HepG2 (cell line): ENCODE measurements at regions not wholly inside any gene's neighbourhood (a gene's known extent, or its start where the extent isn't known, plus 50 kb on each side); places are given as distances from the start of the nearest gene placed in this dataset.

ENCODE experiments used
- ATAC-seq: fragments of 200-7000 bp; cut with Tn5 transposase; 3 replicates; pipeline ENCODE4 v1.9.1; 2020; ENCODE audit warnings: mild to moderate bottlenecking, moderate library complexity
- BruUV-seq: library from RNA; stranded (reverse); fragments of 400-500 nt; replicated peaks from 2 replicates; lab custom pipeline; 2021; lab: Mats Ljungman, UMichigan
- CTCF ChIA-PET: fragments of 300-600 bp; formaldehyde crosslinking; extraction: SDS; loops from one replicate; lab custom pipeline; 2021; ENCODE audit warnings: low total read pairs, inconsistent platforms, low intra/inter-chr PET ratio; lab: Yijun Ruan, JAX
- POLR2A ChIA-PET: fragments of 350-600 bp; sonication (Branson Sonifier 250); formaldehyde crosslinking; loops from one replicate; lab custom pipeline; 2020; ENCODE audit warnings: antibody characterized with exemption, inconsistent platforms; lab: Yijun Ruan, JAX
- DNase-seq: peaks from one replicate; pipeline ENCODE4 v3.0.0-alpha.2; 2015; ENCODE audit warnings: low spot score
- FAIRE-seq: peaks from 3 replicates; lab custom pipeline; 2011; peaks lifted over from hg19 to GRCh38; lab: Jason Lieb, UNC
- H2AFZ ChIP-seq: one replicate; pipeline ENCODE4 v1.6.1; 2011; ENCODE audit warnings: low read length, inconsistent platforms
- H3K27ac ChIP-seq: fragments of 300-600 bp; 3 replicates; pipeline ENCODE4 v1.8.0; 2011; ENCODE audit warnings: mixed run types, mild to moderate bottlenecking, mixed read lengths, low read length, inconsistent platforms; ENCODE audit not compliant: insufficient read depth; ENCODE audit errors: extremely low read length
- H3K27me3 ChIP-seq, 2 experiments: fragments of 200-600 bp in 1 of 2; 2 replicates in 1 of 2; 3 replicates in 1 of 2; pipeline versions ENCODE4 v1.6.0 to v1.8.0; 2011; ENCODE audit warnings: low read length in 2 of 2, mild to moderate bottlenecking in 2 of 2, moderate library complexity in 2 of 2, inconsistent platforms in 1 of 2; ENCODE audit not compliant: insufficient read depth in 2 of 2, control insufficient read depth in 1 of 2
- H3K36me3 ChIP-seq, 2 experiments: fragments of 200-600 bp in 1 of 2; replicated peaks in 1 of 2; 2 replicates in 1 of 2; 3 replicates in 1 of 2; pipeline versions ENCODE4 v1.5.1 to v1.8.0; 2011; ENCODE audit warnings: low read length in 2 of 2, inconsistent platforms in 1 of 2; ENCODE audit not compliant: insufficient read depth in 2 of 2, control insufficient read depth in 1 of 2
- H3K4me1 ChIP-seq: 2 replicates; pipeline ENCODE4 v1.5.1; 2012; ENCODE audit warnings: low read length, inconsistent platforms; ENCODE audit not compliant: insufficient read depth
- H3K4me2 ChIP-seq: 2 replicates; pipeline ENCODE4 v1.6.0; 2011; ENCODE audit warnings: low read depth, low read length, inconsistent platforms
- H3K4me3 ChIP-seq, 3 experiments: fragments of 200-600 bp in 1 of 3; sonication (generic), shearing (Covaris generic) in 1 of 3; replicated peaks in 1 of 3; 2 replicates each; pipeline ENCODE4 v1.5.1; 2011 to 2016; ENCODE audit warnings: low read length in 3 of 3, inconsistent platforms in 2 of 3, low read depth in 2 of 3, mild to moderate bottlenecking in 2 of 3, control low read depth in 1 of 3, mixed read lengths in 1 of 3; ENCODE audit not compliant: insufficient read depth in 1 of 3
- H3K79me2 ChIP-seq: one replicate; pipeline ENCODE4 v1.6.1; 2011; ENCODE audit warnings: low read length, inconsistent platforms; ENCODE audit not compliant: insufficient read depth
- H3K9ac ChIP-seq: 2 replicates; pipeline ENCODE4 v1.6.0; 2011; ENCODE audit warnings: mild to moderate bottlenecking, low read depth, low read length, inconsistent platforms; ENCODE audit not compliant: insufficient read depth
- H3K9me3 ChIP-seq: 2 replicates; pipeline ENCODE4 v1.5.1; 2012; ENCODE audit warnings: mild to moderate bottlenecking, low read length
- H4K20me1 ChIP-seq: 2 replicates; pipeline ENCODE4 v1.6.0; 2011; ENCODE audit warnings: inconsistent platforms, mild to moderate bottlenecking, low read length, moderate library complexity; ENCODE audit not compliant: insufficient read depth
- BCL6 ChIP-seq: IDR thresholded peaks from 2 replicates; pipeline ENCODE4 v1.6.1; 2016; ENCODE audit warnings: missing genetic modification reagents, missing compliant biosample characterization
- E2F1 ChIP-seq: sonication (generic); formaldehyde crosslinking; IDR thresholded peaks from 2 replicates; pipeline ENCODE4 v1.5.0; 2020; ENCODE audit warnings: missing genetic modification reagents
- EP300 ChIP-seq, 3 experiments: sonication (generic) in 1 of 3; formaldehyde crosslinking in 1 of 3; IDR thresholded peaks; 2 replicates each; pipeline versions ENCODE4 v1.5.1 to v1.6.1; 2011 to 2020; ENCODE audit warnings: low read depth in 2 of 3, low read length in 2 of 3, borderline replicate concordance in 1 of 3, improper control_type of control experiment in 1 of 3, mild to moderate bottlenecking in 1 of 3, missing genetic modification reagents in 1 of 3, moderate library complexity in 1 of 3
- GMEB2 ChIP-seq: IDR thresholded peaks from 2 replicates; pipeline ENCODE4 v1.6.1; 2016; ENCODE audit warnings: missing biosample characterization, missing genetic modification reagents, low read depth
- HNF4A ChIP-seq: sonication (generic); formaldehyde crosslinking; IDR thresholded peaks from 2 replicates; pipeline ENCODE4 v1.4.0; 2020; ENCODE audit warnings: missing genetic modification reagents
- HNF4G ChIP-seq, 2 experiments: sonication (generic) in 1 of 2; formaldehyde crosslinking in 1 of 2; IDR thresholded peaks; 2 replicates each; pipeline versions ENCODE4 v1.4.0 to v1.6.1; 2011 to 2020; ENCODE audit warnings: borderline replicate concordance in 2 of 2, low read depth in 2 of 2, mild to moderate bottlenecking in 2 of 2, low read length in 1 of 2, missing genetic modification reagents in 1 of 2, moderate library complexity in 1 of 2
- HNRNPK ChIP-seq: fragments of 200-400 bp; formaldehyde crosslinking; IDR thresholded peaks from 2 replicates; pipeline ENCODE4 v1.6.1; 2018; ENCODE audit warnings: low read length, low read depth, moderate library complexity, mild to moderate bottlenecking; ENCODE audit not compliant: poor library complexity, severe bottlenecking
- MAFK ChIP-seq, 2 experiments: IDR thresholded peaks in 1 of 2; conservative IDR thresholded peaks in 1 of 2; 2 replicates each; pipeline ENCODE4 v1.6.1; 2011; ENCODE audit warnings: improper control_type of control experiment in 2 of 2, low read length in 2 of 2
- PAXIP1 ChIP-seq: sonication (generic); formaldehyde crosslinking; conservative IDR thresholded peaks from 2 replicates; pipeline ENCODE4 v1.4.0; 2020; ENCODE audit warnings: mild to moderate bottlenecking, missing genetic modification reagents, moderate library complexity
- SMARCC2 ChIP-seq: fragments of 450-650 bp; IDR thresholded peaks from 2 replicates; pipeline ENCODE4 v1.6.1; 2017; ENCODE audit warnings: antibody characterized with exemption, mild to moderate bottlenecking
- ZNF556 ChIP-seq: sonication (generic); formaldehyde crosslinking; IDR thresholded peaks from 2 replicates; pipeline ENCODE4 v1.4.0; 2020; ENCODE audit warnings: mild to moderate bottlenecking, missing genetic modification reagents, borderline replicate concordance
- ZNF562 ChIP-seq: sonication (generic); formaldehyde crosslinking; IDR thresholded peaks from 2 replicates; pipeline ENCODE4 v1.8.0; 2022; ENCODE audit warnings: missing genetic modification reagents, borderline replicate concordance
- ZSCAN5A ChIP-seq: sonication (generic); formaldehyde crosslinking; IDR thresholded peaks from 2 replicates; pipeline ENCODE4 v1.8.0; 2022; ENCODE audit warnings: mild to moderate bottlenecking, missing genetic modification reagents, borderline replicate concordance
- WGBS: methylation state at CpG from one replicate; pipeline ENCODE4 v1.1.6; 2017; ENCODE audit warnings: low lambda C conversion rate; 5-methylcytosine and 5-hydroxymethylcytosine counted together
- in situ Hi-C: cut with HindIII; loops from 2 replicates; pipeline ENCODE4 v1.10.0; 2017; ENCODE audit warnings: low pct_unique_long_range_greater_than_20kb; ENCODE audit not compliant: extremely low pct_ligation_motif_present
- intact Hi-C: fragments of 100-400 bp; cut with micrococcal nuclease; formaldehyde crosslinking; loops from one replicate; pipeline ENCODE4 v1.10.0; 2022; ENCODE audit not compliant: unreplicated experiment

GRCh38 chr6:147869869-147870268 lies 361.4 kb downstream of the SAMD5 start (continued):
- no peak for TF ChIP-seq E2F1 (CRISPR knock-in tag)
- TF ChIP-seq MAFK (conservative IDR thresholded peaks at IDR 0.05 in 1 of 2, IDR thresholded peaks at IDR 0.05 in 1 of 2; ENCODE audit: low read length in 2 of 2) = peak; percentile 91 to 93
- TF ChIP-seq ZSCAN5A (CRISPR knock-in tag) = no peak
- TF ChIP-seq ZNF562 (CRISPR knock-in tag) = no peak

GRCh38 chr6:147870506-147871110 lies 362.1 kb downstream of the SAMD5 start:
- no peaks in the 10 kb centered on the region for H3K27me3 ChIP-seq
- no peak overlapping the region for H3K9ac ChIP-seq
- POLR2A ChIA-PET = no interaction called here
- H3K36me3 ChIP-seq = no peaks in the 10 kb centered on the region
- 0 out of 2 replicates have a peak overlapping the region, but pooled peaks have one; percentile 19 for H3K4me2 ChIP-seq
- TF ChIP-seq ZNF556 (CRISPR knock-in tag) = no peak
- TF ChIP-seq BCL6 = peak; percentile 62
- TF ChIP-seq HNRNPK = peak; percentile 89
- TF ChIP-seq PAXIP1 = 0 out of 2 replicates have a peak, but pooled peaks have one; percentile 25
- TF ChIP-seq HNF4G (IDR thresholded peaks at IDR 0.05; ENCODE audit: borderline replicate concordance, low read depth, low read length) = 0 out of 2 replicates have a peak, but pooled peaks have one; percentile 20
- TF ChIP-seq HNF4G (CRISPR knock-in tag; IDR thresholded peaks at IDR 0.05; ENCODE audit: borderline replicate concordance, low read depth) = no peak
- no peak for TF ChIP-seq GMEB2 (CRISPR knock-in tag)
- TF ChIP-seq EP300 (IDR thresholded peaks at IDR 0.05; ENCODE audit: low read depth in 2 of 2, low read length in 2 of 2) = peak in 1 of 2 experiments; percentile 49; a peak in 2 of 4 replicates
- no peak for TF ChIP-seq EP300 (CRISPR knock-in tag; IDR thresholded peaks at IDR 0.05; ENCODE audit: borderline replicate concordance)
- no peak for TF ChIP-seq SMARCC2
- TF ChIP-seq HNF4A (CRISPR knock-in tag) = peak; percentile 56; the same call in 1 of the 2 replicates
- in situ Hi-C loops = no loop called here
- peak overlapping the region; percentile 45 for H3K27ac ChIP-seq
- BruUV-seq = no TSS peak
- no peaks in the 10 kb centered on the region for H3K9me3 ChIP-seq
- 13% methylated on average over 4 of the region's 4 CpGs for WGBS
- no peaks in the 10 kb centered on the region for H3K79me2 ChIP-seq
- CTCF ChIA-PET = no interaction called here
- H2AFZ ChIP-seq = no peak overlapping the region
- peaks cover 14% of the 10 kb centered on the region for H3K4me1 ChIP-seq
- FAIRE-seq (no peak), DNase-seq (peak; percentile 70), ATAC-seq (peak; percentile 82)
- no peaks in the 10 kb centered on the region for H4K20me1 ChIP-seq
- intact Hi-C loops = no loop called here
- no peak overlapping the region for H3K4me3 ChIP-seq
